Stimulated activated CD8-positive, alpha-beta memory T cell treated with anti-CD3 and anti-CD28 coated beads, Interleukin-4, amount 100 ng/mL, for 1 hour (primary cell): ENCODE measurements at regions not wholly inside any gene's neighbourhood (a gene's known extent, or its start where the extent isn't known, plus 50 kb on each side); places are given as distances from the start of the nearest gene placed in this dataset.

Source experiments
- DNase-seq, 2 donors: peaks; one replicate each; pipeline ENCODE4 v3.0.0-alpha.2; 2020; ENCODE audit warnings: low read depth in 2 of 2, low spot score in 1 of 2

DNA sequence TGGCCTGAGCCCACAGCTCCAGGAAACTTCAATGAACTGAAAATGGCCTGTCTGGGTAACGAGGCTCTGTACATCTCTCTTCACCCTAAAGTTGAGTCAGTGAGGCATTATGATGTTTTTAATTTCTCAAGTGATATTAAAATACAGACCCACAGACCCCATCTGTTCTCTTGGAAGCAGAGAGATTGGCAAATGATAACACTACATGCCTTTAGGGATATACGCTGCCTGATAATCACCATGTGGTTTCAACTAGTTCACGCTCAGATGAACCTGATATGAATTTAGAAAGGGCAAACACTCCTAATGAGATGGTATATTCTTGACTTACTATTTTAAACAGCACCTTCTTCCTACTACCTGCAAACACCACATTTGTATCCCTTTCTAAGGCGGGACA is 127.5 kb downstream of the RFC3 start:
- DNase-seq: no peak

DNA sequence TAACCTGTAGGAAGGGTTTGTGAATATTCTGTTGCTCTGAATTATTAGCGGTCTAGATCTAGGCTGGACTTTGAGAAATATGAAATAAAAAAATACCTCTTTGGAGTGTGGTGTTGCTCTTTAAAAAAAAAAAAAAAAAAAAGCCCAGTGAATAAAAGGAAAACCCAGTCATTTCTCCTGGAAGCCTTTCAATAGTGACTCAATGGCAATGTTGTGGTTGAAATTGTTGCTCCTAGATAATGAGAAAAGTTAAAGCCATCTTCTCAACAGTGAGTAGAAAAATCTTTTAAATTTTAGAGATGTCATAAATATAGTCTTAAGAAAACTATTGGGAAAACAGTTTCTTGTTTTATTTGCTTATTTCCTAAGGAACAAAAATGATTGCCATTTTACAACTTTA is 135.3 kb downstream of the RFC3 start:
- no peak for DNase-seq

DNA sequence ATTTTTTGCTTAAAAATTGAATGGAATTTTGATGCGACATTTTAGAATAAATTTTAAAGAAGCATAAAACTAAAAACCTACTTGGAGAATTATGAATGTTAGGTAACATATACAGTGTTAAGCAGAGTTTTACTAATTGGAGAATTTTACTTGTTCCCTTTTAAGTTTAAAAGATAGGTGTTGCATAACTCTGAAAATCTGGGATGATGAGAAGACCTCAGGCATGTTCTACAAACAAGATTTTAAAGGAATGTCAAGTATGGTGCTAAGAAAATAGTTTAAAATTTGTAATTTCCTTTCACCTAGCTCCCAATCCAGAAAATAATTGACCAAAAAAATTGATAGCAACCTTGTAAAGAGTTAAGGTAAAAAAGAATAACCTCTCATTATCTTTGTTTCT is 135.8 kb downstream of the RFC3 start:
- DNase-seq: no peak

DNA sequence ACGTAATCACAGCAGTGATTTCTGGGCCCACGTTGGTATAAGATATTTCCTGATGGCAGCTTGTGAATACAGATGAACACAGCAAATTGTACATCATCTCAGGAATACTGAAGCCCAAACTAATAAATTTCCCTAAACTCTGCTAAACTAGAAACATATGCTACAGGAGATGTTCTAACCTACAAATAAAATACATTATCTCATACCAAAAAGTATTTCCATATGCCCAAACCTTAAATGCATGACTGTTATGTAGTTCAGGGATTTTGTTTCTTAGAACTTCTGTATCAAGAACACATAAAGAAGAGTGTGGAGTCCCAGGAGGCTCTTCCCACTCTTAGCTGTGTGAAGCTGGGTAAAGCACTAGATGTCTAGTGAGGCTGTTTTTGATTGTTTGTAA is 138.4 kb downstream of the RFC3 start:
- no peak for DNase-seq

DNA sequence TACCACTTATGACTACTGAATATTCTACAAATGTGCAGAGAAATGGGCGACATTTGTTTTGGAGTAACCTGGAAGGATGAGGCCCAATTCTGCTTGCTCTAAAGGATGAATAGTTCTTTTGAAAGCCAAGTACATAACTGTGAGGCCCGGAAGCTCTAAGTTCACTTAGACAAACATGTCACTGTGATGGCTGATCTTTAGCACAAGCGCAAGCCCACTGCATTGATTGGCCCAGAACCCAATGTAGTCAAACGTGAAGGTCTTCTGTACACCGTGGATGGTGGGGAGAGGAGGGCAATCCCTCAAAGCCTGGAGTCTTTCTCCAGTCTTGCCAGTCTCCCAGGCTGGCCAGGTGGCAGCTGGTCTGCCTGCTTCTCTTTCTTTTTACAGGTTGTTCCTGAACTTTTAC is 139.6 kb downstream of the RFC3 start:
- DNase-seq: no peak

DNA sequence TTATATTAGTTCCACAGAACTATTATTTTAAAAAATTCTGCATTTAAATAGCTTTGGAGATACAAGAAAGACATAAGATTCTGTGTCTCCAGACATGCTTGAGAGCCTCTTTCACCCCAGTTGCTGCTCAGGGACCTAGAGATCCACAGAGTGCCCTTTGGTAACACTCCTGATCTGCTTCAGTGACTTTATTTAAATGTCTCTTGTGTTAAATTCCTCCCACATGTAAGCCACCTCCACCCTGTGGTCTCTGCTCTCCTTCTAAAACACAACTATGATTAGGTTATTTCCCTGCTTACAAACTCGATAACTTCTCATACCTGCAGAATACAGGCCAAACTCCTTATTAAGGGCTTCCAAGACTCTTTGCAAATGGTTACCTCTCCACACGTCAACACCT is 141.0 kb downstream of the RFC3 start:
- no peak for DNase-seq

DNA sequence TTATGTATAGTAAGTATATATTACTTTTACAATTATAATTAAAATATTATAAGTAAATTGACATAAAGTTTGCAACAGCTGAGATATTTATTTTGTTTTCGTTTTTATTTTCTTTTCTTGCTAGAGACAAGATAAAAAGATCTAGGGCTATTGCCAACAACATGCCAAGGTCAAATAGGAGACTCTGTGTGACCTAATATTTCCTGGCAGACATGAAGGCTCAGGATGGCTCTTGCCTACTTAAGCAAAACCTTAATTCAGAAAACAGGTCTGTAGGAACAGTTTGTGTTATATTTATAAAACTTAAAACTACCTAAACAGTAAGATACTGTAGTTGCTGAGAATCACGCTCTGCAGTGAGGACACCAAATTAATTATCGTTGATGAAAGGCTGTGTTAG is 145.2 kb downstream of the RFC3 start:
- no peak for DNase-seq

DNA sequence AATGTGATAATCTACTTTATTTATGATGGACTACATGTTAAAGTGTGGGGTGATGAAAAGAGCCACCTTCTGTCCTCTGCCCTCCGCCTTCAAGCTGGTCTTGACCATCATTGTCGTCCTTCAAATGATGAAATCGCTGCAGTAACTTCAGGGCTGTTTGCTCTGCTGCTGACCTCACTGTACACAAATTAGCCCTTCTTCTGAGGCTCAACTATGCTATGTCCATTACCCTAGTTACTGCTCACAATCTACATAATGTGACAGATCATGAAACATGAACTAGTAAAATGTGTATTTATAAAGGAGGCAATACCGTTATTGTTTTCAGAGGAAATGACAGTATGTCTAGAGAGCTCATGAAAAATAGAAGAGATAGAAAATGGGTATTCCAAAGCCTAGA is 145.9 kb downstream of the RFC3 start:
- DNase-seq: no peak

DNA sequence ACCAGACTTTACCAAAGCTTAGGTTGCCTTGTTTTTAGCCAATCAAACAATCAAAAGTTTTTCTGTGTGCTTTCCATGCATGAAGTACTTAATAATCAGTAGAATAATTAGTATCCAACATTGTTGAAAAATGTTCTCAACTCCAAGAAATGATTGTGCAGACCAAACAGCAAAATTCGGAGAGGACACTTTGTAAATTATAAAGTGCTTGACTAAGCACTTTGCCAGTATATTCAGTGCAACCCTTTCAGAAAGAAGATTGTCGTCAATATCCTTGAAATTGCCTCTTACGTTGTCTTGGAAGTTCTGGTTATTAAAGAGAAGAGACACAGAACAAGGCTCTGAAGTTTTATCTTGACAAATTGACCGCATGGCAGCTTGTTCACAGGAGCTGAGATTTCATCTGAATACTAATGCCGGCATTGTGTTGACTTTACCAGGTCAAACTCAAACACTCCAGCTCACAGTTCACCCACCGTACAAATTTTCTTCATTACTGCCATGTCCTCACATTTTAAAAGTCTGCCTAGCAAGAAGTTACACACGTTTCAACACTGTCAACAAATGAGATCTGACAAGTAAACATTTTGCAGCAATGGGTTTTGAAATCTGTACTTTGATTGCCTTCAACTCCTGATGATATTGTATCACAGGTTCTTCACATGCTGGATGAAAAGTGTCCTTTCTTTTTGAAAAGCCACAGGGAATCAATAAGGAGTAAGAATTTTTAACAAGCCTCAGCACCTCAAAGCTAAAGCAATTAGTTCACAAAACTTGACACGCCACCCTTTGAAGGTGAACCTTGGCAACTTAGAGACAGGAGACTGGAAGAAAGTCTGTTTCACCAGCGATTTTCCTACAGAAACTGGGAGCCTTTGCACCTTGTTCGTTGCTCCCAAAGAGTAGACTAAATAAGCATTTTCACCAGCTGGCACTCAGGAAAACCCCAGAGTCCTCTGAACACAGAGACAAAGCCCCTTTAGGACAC is 150.9 kb downstream of the RFC3 start:
- no peak for DNase-seq

DNA sequence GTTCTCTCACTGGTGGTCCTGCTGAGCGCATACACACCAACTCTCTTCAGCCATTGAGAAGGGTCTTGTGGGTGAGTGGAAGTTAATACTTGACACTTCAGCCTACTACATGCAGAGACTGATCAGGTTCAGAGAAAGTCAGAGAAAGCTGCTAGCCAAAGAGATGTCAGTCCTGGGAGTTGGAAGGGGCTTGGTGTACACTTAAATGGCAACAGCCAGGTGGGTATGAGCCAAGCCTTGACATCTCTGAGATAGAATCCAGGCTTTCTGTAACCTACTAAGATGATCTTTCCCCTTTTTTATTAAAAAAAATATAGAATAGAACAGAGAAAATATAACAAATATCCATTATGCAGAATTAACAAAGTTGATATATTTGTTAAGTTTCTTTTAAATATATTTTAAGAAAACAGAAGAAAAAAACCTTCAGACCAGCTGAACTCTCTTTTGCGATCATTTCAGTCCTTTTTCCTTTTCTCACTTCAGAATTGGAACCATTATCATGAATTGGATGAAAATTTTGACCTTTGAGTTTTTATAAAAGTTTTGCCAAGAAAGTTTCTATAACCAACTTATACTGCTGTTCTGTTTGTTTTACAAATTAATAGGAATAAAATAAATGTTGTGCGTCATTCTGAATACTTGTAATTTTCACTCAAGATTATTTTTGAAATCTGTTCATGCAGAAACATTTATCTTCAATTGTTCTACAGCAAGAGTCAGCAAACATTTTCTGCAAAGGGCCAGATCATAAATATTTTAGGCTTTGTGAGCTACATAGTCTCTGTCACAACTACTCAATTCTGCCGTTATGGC is 153.0 kb downstream of the RFC3 start:
- DNase-seq: no peak

DNA sequence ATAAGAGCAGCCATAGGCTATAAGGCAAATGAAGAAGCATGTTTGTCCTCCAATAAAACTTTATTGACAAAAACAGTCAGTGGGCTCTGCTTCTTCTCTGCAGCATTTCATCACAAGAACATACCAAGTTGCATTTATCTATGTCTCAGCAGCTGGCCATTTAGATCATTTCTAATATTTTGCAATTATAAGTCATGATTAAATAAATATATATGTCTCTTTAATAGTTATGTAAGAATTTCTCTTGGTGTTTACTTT is 153.5 kb downstream of the RFC3 start:
- DNase-seq: no peak

DNA sequence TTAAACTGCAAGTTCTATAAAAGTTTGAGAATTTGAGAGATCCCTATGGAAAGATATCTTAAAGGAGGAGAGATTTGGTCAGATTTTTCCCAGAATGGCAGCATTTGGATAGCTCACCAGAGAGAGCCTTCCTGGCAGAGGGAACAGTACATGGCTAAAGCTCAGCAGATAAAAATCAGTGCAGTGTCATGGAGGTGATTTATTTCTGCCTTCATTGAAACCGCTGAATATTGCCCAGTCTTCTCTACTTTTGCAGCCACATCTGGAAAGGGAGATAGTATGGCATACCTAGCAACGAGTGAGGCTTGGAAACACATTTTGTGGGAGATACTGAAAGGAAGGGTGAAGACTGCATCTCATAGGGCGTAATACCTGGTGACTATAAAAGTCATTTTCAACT is 155.2 kb downstream of the RFC3 start:
- DNase-seq: no peak

DNA sequence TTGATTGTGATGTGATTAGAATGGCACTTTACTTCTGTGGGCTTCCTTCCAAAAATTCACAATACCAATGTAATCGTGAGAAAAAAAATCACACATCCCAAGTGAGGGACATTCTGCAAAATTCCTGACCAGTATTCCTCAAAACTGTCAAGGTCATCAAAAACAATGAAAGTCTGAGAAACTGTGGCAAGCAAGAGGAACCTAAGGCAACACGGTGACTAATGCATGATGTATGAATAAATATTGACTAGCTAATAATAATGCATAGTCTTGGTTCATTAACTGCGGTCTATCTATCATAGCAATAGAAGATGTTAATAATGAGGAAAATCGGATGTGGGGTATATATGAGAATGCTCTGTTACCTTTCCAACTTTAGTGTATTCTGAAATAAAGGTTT is 159.0 kb downstream of the RFC3 start:
- no peak for DNase-seq

DNA sequence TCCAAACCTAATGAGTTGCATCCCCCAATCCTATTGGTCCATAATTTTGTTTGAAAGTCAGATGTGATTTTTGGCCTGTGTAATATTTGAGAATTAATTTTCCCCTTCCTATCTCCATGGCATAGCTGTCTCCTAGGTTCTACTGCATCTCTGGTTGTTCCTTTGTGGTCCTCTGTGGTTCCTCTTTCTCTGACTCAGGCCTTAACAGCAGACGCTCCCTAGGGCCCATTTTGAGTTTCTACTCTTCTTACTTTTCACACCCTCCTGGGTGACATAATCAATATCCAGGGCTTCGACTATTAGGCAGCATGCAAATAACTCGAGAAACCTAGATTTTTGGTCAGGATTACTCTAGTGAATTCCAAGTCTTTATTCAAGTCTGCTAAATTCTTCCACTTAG is 160.7 kb downstream of the RFC3 start:
- no peak for DNase-seq

DNA sequence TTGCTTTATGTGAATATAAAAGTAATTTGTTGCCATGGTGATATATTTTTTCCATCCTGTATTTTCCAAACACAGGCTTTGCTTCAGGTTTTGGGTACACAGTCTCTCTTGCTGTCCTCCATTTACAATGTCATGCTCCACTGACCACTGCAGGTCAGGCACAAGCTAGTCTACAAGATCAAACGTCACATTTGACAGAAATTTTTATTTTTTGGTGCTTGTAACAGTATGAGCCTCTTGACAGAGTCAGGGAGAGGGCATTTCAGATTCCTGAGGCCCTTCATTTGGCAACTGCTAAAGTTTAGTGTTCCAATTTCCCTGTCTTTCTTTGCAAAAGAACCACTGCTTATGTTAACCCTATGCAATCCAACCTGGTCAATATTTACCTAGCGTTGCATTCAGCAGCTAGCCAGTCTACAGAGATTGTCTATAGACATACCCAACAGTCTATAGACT is 175.0 kb downstream of the RFC3 start:
- DNase-seq: no peak

DNA sequence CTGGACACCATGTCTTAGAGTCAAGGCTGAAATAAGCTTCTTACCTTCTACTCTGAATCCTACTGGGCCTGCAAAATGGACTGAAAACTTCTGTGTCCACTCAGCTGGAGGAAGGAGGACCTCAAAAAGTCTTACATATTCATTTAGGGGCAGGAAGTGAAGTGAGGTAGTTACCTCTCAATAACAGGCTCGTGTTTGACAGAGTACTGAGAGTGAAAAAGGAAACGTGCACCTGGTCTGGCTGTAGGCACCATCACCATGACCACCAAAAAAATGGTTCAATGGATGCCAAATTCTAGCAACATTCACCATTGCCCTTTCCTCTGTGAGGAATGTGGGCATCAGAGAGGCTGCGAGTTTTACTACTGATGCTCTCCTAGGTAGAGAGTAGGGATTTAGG is 176.2 kb downstream of the RFC3 start:
- DNase-seq: no peak

DNA sequence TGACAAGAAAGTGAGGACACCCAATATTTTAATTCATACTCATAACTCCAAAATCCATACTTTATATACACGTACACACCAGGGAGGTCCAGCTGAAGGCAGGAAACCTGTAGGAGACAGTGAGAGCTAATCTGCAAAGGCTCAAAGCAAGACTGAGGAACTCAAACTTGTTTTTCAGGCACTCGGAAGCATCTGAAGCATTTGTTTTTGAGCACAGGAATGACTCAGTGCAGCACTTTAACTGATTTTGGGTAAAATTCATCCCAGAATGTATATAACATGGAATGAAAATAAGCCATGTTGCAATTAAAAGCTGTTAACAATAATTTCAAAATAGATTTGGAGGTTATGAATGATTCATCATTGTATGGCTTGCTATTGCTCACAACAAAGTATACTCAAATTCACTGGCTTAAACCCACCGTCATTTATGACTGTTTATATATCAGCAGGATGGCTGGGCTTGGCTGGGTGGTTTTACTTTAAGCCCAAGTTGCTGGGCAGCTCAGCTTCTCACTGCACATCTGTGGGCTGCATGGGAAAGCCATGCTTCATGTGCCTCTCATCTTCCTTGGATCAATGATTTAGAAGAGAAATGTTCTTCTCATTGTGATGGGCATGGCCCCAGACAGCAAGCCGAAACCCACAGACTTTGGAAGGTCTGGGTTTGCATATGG is 177.0 kb downstream of the RFC3 start:
- DNase-seq: no peak

DNA sequence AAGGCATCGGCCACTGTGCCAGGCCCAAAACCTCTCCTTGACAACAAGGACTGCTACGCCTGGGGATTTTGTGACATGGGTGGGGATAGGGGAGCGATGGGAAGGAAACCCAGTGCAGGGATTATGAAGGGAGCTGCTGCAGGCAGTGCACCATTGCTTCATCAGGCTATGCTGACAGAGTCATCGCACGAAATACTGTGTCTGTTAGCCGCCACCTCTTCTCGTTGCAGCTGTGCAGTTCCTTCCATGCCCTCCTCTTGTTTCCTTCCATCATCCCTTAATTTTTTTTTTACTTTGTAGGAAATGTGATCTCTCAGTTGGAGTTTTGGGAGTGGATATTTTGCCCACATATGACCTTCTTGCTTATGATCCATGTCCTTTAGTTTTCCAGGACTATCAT is 178.7 kb downstream of the RFC3 start:
- no peak for DNase-seq

DNA sequence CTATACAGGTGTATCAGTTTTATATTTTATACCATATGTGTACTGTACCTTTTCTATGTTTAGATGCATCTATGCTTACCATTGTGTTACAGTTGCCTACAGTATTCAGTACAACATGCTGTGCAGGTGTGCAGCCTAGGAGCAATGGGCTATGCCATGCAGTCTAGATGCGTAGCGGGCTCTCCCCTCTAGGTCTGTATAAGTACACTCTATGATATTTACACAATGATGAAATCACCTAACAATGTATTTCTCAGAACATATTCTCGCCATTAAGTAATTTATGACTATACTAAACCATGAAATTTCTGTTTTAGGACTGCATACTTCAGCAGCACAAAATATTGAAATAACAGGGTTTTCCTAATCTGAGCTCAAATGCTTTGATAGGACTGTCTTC is 179.6 kb downstream of the RFC3 start:
- DNase-seq: no peak

DNA sequence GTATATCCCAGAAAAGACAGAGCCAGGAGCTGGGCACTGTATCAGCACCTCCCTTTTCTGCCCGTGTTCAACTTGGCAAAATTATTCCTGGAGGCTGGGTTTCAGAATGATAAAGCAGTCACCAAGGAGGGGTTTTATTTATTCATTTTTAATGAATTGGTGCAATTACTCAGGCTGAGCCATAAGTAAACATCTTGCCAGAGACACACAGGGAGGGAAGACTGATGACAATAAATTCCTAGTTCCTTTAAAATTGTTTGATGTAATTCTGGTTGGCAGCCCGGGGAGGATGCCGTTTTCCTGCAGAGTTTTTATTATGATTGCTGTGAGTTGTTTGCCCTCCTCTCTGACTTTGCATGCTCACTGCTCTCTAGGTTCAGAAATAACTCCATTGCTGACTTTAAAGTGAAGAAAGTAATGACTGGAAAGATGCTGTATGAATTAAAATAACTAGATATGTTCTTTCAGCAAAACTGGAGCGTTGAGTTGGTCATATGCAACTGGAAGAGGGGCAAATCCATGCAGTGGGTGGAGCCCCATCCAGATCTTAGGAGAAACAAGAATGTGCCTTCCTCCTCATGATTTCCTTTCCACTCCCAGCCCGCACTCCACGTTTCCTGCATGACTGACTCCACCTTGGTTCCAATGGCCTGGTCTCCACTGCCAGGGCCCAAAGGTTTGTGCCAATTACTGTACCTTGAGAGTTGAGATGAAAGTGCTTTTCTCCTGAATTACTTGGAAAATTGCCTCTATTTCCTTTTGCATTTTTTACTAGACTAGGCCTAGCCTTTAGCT is 182.1 kb downstream of the RFC3 start:
- no peak for DNase-seq

DNA sequence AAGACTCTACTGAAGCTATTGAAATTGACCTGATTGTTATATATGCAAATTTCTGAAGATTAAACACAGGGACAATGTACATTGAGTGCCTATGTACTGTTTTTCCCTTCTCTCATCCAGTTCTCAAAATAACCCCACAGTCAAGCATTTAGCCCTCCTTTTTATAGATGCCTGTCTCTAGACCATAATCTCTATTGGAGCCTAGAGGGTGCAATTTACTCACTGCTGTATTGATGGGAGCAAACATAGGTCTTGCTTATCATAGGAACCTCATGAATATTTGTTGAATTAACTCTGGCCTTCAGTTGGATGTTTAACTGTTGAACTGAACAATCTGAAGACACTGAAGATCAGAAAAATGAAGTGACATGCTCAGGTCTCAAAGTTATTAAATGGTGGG is 183.0 kb downstream of the RFC3 start:
- DNase-seq: no peak
